Neural cell (in vitro differentiated cells): ENCODE measurements at regions not wholly inside any gene's neighbourhood (a gene's known extent, or its start where the extent isn't known, plus 50 kb on each side); places are given as distances from the start of the nearest gene placed in this dataset.

ENCODE experiments used
- EP300 ChIP-seq: fragments of 450-650 bp; conservative IDR thresholded peaks from 2 replicates; pipeline ENCODE4 v1.6.1; 2014; ENCODE audit warnings: antibody characterized with exemption, mild to moderate bottlenecking, moderate library complexity; ENCODE audit not compliant: poor library complexity, severe bottlenecking
- EZH2 ChIP-seq: fragments of 200-600, 300-800 bp; shearing (Covaris generic), sonication (generic); IDR thresholded peaks from 2 replicates; pipeline ENCODE4 v1.6.1; 2014; ENCODE audit warnings: antibody characterized with exemption, low read length, borderline replicate concordance, mild to moderate bottlenecking; ENCODE audit not compliant: insufficient read depth, poor library complexity, severe bottlenecking
- POLR2AphosphoS5 ChIP-seq: IDR thresholded peaks from 2 replicates; pipeline ENCODE4 v1.6.1; 2012
- TF ChIP-seq, protein P1 (sequence below): fragments of 450-650 bp; IDR thresholded peaks from 2 replicates; pipeline ENCODE4 v1.5.1; 2014; ENCODE audit warnings: antibody characterized with exemption, mild to moderate bottlenecking, moderate library complexity; ENCODE audit not compliant: poor library complexity, severe bottlenecking

DNA sequence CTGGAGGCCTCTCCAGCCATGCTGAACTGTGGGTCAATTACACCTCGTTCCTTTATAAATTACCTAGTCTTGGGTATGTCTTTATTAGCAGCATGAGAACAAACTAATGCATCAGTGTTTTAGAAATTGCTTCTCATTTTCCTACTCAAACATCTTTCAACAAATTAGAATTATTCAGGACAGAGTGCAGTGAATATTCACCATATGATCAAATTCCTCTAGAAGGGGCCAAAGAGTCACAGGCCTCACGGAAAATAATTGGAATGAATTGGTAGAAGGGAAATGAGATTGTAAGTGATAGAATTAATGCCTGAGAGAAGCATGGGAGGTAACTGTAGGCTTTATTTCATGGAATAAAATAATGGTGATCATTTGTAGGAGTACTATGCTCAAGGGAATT lies 50.5 kb upstream of the CDH11 start:
- TF ChIP-seq, protein P1, sequence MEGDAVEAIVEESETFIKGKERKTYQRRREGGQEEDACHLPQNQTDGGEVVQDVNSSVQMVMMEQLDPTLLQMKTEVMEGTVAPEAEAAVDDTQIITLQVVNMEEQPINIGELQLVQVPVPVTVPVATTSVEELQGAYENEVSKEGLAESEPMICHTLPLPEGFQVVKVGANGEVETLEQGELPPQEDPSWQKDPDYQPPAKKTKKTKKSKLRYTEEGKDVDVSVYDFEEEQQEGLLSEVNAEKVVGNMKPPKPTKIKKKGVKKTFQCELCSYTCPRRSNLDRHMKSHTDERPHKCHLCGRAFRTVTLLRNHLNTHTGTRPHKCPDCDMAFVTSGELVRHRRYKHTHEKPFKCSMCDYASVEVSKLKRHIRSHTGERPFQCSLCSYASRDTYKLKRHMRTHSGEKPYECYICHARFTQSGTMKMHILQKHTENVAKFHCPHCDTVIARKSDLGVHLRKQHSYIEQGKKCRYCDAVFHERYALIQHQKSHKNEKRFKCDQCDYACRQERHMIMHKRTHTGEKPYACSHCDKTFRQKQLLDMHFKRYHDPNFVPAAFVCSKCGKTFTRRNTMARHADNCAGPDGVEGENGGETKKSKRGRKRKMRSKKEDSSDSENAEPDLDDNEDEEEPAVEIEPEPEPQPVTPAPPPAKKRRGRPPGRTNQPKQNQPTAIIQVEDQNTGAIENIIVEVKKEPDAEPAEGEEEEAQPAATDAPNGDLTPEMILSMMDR, result no peak
- TF ChIP-seq EZH2 (no peak), EP300 (no peak), POLR2AphosphoS5 (no peak)
